HG02610 (cell line): ENCODE measurements at regions not wholly inside any gene's neighbourhood (a gene's known extent, or its start where the extent isn't known, plus 50 kb on each side); places are given as distances from the start of the nearest gene placed in this dataset.

Source experiments
- ATAC-seq: cut with Tn5 transposase; IDR thresholded peaks from one replicate; pipeline ENCODE4 v1.9.1; 2021; ENCODE audit warnings: mild to moderate bottlenecking, moderate library complexity; ENCODE audit not compliant: unreplicated experiment

DNA sequence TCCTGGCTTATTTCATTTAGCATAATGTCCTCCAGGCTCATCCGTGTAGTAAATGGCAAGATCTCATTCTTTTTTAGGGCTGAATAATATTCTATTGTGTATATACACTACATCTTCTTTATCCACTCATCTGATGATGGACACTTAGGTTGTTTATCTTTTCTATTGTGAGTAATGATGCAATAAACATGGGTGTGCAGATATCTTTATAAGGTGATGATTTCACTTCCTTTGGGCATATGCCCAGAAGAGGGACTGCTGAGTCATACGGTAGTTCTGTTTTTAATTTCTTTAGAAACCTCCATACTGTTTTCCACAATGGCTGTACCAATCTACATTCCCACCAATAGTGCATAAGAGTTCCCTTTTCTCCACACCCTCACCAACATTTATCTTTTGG, 317.6 kb upstream of the CNKSR2 start:
- no peak for ATAC-seq

DNA sequence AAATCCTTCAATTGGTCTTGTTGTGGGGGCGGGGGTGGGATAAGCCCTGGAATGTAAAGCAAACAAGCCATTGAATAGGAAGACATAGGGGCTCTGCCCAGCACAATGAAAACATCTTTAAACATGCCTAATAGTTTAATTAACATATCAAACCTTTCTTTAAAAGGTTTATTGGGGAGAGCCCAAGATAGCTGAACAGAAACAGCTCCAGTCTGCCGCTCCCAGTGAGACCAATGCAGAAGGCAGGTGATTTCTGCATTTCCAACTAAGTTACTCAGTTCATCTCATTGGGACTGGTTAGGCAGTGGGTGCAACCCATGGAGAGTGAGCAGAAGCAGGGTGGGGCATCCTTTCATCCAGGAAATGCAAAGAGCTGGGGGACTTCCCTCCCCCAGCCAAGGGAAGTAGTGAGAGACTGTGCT, 327.2 kb upstream of the CNKSR2 start:
- ATAC-seq, result no peak

DNA sequence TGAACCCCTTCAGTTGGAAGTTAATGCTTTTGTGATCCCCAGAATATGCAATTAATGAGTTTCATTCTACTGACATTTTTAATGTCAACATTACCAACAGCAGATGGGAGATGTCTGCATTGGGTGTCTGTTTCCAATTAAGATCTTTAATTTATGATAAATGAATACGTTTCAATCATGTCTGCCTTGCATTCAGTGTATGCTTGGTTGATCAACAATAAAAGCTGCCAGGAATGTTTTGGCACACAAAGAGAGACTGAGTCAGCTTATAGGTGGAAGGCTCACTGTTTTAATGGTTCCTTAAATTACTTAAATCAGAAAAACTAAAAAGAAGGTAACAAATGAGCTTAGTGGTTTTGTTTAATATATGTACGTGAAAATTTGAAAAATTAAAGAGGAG, 359.9 kb upstream of the CNKSR2 start:
- ATAC-seq, result no peak

DNA sequence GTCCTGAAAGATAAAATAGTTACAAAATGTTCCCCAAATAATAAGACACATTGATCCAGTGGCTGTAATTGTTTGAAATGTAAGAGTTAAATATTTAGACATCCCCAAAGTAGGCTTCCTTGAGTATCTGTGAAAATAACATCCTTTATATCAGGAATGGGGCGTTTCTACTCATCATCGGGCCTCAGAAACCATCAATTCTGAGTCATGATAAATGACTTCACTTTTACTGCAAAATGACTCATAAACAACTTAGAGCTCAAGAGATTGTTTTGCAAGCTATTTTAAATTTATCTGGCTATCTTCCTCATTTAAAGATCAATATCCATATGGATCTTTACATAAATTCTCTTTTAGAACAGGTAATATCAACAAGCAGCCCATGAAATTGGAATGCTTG, 369.4 kb upstream of the CNKSR2 start:
- ATAC-seq, result no peak

DNA sequence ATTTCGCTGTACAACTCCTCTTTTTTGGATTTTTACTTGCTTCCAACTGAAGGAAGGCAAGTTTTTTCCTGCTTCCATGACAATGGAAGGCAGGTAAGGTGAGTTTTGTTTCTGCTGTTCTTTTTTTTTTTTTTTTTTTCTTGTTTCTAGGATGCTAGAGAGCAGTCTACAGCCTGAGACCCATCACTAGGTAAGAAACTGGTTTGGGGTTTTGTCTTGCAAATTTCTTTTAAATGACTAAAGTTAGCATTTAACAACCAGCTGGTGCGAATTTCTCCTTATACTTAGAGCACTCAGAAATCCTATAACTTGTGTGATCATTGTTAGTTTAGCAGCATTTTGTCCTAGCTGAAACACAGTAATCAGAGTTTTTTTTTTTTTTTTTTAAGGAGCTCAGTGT, 378.4 kb upstream of the CNKSR2 start:
- ATAC-seq, result no peak

DNA sequence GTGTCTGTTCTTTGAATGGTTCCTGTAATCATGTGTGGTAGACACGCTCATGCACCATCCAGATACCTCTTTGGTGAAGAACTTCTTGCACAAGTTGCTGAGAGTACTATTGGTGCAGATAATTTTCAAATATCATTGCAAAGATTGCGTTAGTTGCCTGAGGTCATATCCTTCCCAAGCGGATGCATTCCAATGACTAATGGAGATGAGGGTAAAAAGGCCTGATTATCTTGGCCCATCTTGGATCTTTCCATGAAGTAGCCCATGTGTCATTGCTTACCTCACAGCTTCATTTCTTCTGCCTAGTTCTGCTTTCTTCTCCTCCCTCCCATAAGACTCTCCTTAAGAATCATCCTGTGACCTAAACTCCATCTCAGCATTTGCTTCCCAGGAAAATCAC, 384.9 kb upstream of the CNKSR2 start:
- ATAC-seq, result no peak

DNA sequence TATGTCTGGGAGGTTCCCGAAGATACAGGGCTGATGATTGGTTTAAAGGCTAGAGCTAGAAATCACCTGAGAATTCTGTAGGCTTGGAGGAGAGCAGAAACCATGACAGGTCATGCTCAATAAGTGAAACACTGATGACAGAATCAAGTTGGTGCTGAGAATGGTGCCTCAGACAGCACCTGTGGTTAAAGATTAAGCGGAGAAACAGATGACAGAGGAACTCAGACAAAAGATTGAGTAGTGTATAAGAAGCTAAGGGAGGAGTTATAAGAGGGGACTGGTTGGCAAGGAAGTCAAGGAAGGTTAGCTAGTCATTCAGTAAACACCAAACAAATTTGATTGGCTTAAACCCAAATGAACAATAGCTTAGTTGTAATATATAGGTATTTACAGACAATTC, 385.4 kb upstream of the CNKSR2 start:
- no peak for ATAC-seq

DNA sequence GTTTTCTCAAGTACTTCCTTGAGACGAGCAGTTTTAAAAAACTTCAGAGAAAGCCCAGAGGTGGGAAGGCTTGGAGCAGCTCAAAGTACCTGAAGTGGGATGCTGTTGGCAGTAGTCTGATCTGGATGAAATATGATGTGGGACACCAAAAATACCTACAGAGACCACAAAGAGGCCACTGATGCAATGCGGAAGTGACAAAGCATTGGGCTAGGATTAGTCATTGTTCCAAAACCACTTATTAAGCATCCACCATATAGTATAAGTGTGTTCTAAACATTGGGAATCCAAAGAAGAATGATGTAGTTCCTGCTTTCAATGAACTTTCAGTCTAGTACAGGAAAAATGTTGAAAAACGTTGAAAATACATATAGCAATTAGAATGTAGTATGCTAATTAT, 386.1 kb upstream of the CNKSR2 start:
- ATAC-seq, result no peak

DNA sequence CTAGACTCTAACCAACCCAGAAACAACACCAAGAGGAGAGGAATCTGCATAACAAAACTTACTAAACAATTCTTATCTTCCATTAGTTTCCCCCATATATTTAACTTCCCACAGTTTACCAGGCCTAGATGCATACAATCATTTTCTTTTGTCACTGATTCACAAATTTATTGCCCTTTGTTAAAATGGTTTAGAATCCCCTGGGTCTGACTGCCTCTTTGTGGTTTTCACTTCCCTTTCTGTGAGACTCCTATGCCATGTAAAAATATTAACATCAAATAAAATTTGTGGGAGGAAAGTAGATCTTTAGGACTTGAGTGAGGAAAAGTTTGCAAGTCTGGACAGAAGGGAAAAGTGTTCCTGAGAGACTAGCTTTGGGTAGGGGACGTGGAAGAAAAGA, 393.8 kb upstream of the CNKSR2 start:
- no peak for ATAC-seq

DNA sequence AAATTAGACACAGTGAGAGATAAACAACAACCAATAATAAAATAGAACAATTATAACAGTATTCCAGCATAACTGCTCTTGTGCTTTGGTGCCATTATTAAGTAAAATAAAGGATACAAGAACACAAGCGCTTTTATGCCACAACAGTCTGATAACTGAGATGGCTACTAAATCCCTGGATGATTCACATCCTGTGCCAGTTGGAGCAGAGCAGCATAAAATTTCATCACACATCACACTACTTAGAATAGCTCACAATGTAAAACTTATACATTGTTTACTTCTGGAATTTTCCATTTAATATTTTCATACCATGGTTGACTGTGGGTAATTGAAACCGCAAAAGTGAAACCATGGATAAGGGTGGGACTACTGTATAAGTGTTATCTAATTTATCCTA, 399.9 kb upstream of the CNKSR2 start:
- ATAC-seq, result no peak

DNA sequence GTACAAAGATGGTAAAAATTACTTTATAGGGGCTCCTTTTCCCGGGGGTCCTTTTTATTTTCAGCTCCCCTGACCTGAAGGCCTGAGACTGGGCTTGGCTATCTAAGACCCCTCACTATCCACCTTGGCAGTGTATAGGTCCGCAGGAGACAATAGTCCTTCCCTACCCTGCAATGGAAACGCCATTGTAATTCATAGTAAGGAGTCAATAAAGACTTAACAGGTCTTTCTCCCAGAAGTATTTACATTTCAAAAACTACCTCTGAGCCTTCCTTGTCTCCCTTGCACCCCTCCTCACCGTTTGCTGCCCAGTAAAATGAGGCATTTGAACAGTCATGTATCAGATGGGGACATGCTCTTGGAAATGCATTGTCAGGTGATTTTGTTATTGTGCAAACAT, 401.2 kb upstream of the CNKSR2 start:
- no peak for ATAC-seq

DNA sequence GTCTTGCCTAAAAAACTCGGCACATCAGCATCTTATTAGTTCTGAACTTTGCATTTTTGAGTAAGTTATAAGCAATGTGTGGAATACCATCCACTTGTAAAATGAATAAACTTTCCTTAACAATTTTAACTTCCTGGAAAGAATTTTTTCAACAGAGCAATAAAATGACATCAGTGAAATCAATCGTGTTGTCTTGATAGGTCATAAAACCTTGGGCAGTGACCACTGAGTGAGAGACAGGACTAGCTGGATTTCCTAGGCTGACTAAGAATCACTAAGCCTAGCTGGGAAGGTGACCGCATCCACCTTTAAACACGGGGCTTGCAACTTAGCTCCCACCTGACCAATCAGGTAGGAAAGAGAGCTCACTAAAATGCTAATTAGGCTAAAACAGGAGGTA, 403.0 kb upstream of the CNKSR2 start:
- no peak for ATAC-seq

DNA sequence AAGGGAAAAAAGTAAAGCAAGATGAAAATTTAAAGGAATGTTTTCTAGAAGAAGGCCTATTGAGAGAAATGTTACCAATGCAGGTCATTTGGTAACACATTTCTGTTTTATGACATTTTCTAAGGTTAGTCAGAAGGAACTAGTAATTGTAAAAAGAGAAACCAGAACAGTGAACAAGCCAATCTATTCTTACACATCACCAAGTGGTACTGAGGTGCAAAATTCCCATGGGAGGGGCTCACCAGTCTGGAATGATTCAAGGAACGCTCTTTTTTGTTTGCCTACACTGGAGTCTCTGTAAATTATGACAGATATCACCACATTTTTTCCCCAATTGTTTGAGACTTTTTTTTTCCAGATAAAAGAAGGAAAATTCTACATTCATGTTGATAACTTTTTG, 404.7 kb upstream of the CNKSR2 start:
- no peak for ATAC-seq

DNA sequence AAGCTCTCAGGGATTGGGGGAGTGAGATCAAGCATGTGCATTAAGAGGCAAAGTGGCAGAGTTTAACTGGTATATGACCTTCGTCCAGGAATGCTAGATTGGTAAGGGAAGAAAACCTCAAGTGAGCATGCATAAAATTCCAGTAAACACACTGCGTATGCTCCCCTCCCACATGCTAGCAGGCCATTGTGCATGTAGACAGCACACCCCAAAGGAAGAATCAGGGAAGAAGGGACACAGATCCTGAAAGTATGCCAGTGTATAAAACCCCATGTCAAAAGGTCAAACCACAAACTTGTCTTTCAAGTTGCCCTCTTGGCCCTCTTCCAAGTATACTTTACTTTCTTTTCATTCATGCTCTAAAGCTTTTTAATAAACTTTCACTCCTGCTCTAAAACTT, 405.2 kb upstream of the CNKSR2 start:
- no peak for ATAC-seq

DNA sequence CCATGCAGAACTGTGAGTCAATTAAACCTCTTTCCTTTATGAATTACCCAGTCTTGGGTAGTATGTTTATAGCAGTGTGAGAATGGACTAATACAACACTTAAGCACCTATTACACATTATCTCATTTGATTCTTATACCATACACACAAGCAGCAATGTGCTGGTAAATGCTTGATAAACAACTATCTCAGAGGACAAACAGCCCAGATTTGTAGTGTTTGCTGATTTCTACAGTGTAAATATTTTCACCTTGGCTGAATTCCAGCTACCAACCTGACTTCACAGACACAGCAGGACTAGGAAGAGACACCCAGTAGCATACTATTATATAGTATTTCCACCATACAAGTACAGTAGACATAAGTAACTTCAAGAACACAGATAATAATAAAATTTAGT, 406.5 kb upstream of the CNKSR2 start:
- ATAC-seq, result no peak

DNA sequence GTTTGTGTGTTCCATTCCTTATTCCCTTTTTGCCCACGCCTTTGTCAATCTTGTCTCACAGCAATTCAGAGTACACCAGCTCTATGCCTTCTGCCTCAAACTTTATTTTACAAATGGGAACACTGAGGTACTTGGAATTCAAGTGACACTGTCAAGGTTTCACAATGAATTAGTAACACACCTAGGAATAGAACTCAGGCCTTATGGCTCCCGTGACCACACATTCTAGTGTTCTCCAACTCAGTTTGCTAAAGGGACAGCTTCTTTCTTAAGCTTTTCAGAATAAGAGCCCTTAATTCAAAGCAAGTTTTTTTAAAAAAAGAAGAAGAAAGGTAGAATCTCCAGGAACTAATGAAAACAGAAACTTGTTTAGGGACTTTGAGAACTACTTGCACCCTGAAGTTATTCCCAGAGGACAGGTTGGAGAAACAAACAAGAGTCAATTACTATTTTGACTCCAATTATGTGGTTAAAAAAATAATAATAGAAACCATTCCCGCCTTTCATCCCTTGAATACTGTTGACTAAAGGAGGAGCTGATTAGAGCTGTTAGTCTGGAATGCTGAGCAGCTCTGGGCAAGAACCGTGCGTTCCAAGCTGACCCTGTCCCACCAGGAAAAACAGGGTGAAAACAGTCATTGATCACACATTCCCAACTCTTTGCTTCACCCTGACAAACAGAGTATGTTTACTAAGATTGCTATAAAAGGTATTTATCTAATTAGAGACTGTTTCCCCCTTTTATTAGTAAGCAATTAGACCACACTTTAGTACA, 408.8 kb upstream of the CNKSR2 start:
- ATAC-seq, result no peak

DNA sequence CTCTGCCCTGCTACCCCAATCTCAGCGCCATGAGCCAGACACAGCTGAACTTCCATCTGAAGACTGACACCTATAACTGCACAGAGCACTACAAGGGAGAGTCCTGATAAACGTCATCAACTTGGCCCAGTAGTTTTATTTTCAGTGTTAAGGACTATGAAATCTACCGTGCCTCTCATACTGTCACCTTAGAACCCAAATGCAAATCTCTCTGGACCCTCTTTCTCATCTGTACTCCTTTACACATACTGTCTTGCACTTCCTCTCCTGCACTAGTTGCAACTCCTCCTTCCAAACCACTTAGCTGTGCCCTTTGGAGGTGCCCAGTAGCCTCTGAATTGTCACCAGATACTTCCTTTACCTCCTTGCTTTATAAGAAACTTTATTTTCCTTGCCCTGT, 420.2 kb upstream of the CNKSR2 start:
- no peak for ATAC-seq

DNA sequence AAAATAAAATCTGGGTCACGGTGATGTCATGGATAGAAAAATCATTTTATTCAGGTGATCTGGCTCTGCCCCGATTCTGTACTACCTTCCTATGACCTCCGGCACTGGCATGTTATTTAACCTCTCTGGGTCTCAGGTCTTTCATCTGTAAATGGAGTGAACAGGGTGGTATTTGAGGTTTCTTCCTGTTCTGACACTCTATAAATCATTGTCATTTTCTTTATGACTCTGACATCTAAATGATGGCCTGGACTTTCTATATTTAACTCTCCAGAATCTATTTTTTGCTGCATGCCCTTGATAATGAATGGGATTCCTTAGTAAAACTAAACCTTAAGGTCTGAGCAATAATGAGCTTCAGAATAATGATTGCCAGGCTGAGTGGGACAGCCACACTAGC, 422.0 kb upstream of the CNKSR2 start:
- no peak for ATAC-seq

DNA sequence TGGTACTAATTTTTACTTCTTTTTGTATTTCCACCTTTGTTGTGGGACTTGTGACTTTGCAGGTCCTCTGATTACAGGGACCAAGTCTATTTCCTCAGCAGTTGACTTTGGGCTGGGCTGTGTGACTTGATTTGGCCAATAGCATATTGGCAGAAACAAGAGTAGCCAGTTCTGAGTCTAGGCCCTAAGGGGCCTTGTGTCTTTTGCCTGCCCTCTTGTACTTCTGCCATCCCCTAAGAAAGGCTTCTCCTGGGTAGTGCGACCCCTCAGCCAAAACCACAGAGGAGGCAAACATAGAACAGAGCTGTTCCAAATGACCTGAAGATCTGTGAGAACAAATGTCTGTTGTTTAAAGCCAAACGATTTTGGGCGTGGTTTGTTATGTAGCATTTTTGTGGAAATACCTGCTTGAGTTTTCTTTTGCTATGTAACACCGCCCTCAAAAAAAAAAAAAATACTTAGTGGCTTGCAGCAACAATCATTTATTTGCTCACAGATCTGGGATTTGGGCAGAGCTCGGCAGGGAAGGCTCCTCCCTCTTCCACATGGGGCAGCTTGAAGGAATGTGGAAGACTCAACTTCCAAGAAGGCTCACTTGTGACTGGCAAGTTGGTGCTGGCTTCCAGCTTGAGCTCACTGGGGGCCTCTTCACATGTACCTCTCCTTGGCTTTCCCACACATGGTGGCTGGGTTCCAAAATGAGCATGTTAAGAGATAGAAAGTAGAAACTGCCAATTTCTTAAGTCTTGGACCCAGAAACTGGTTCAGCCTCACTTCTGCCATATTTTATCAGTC, 423.0 kb upstream of the CNKSR2 start:
- no peak for ATAC-seq

DNA sequence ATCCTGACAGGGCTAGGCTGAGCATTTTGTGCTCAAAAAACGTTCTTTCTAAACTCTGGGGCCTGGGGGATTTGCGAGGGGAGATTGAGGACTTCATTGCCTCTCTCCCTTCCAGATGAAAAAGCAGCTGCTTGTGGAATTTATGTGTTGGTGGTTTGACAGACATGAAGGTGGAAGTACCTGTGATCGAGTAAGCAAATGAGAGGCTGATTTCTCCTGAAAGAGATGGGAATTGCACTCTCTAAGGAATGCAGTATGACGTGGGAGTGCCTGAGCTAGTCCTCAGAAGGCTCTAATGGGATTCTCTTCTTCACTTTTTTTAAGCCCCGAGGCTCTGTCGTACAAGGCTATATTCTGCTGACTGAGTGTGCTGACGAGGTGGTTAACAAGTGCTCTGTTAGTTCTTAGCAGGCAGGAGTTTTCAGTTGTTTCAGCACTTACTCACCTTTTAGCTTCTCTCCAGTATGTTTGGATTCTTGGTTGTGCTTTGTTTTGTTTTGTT, 426.8 kb upstream of the CNKSR2 start:
- no peak for ATAC-seq

DNA sequence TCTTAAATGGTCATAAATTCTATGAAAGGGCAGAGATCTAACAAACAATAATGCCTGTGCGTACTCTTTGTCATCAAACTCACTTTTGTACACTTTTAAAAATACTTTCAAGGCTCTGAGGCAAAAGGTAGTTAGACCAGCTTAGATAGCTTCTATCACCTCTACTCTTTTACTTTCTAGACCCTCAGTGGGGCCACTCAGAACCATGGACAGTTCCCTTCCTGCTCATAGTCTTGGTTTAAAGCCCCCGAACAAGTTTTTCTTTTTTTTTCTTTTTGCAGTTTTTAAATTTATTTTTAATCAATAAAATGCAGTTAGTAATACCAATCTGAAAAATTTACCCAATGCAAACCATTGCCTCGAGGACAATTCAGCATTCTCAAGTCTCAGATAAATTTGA, 460.5 kb upstream of the CNKSR2 start:
- no peak for ATAC-seq

DNA sequence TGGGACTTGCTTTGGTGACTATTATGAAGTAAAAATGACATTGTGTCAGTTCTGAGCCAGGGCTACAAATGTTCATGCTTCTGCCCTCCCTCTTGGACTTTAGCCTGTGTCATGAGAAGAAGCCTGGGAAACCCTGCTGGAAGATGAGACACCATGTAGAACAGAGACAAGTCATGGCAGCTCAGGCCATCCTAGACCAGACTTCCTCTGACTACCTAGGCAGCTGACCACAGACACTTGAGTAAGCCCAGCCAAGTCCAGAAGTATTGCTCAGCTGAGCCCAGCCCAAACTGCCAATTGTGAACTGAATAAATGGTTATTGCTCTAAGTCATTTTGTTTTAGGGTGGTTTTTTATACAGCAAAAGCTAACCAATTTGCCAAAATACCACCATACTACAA, 467.6 kb upstream of the CNKSR2 start:
- ATAC-seq, result no peak
